ENCODE measurements at regions not wholly inside any gene's neighbourhood (a gene's known extent, or its start where the extent isn't known, plus 50 kb on each side); places are given as distances from the start of the nearest gene placed in this dataset.

- no peaks in the 10 kb centered on the region for H3K4me1 ChIP-seq
- no peak for TF ChIP-seq Cebpa-rat (IDR thresholded peaks at IDR 0.05)
Measured at GRCh38 chr16:56068314-56068713, 123.0 kb upstream of the GNAO1 start.

GRCh38 chr16:56067406-56067805 lies 123.9 kb upstream of the GNAO1 start:
- Histone ChIP-seq H3K27ac (no peak overlapping the region), H3K9ac (no peak overlapping the region), H3K4me3 (no peak overlapping the region), H3K36me3 (no peaks in the 10 kb centered on the region), H3K9me3 (no peaks in the 10 kb centered on the region), H4K20me1 (no peaks in the 10 kb centered on the region), H3K27me3 (no peaks in the 10 kb centered on the region), H3K4me1 (no peaks in the 10 kb centered on the region), H3K4me2 (no peak overlapping the region)
- TF ChIP-seq Cebpa-rat (IDR thresholded peaks at IDR 0.05) = no peak

More at GRCh38 chr16:56068314-56068713, 123.0 kb upstream of the GNAO1 start:
- no peaks in the 10 kb centered on the region for H3K36me3 ChIP-seq
- H4K20me1 ChIP-seq = no peaks in the 10 kb centered on the region
- no peak overlapping the region for H3K4me2 ChIP-seq
- H3K9me3 ChIP-seq = no peaks in the 10 kb centered on the region
- H3K27me3 ChIP-seq = no peaks in the 10 kb centered on the region
- H3K27ac ChIP-seq = no peak overlapping the region
- no peak overlapping the region for H3K9ac ChIP-seq
- H3K4me3 ChIP-seq = no peak overlapping the region

- Histone ChIP-seq H3K9me3 (no peaks in the 10 kb centered on the region), H3K4me1 (no peaks in the 10 kb centered on the region), H3K27me3 (no peaks in the 10 kb centered on the region), H3K27ac (no peak overlapping the region), H4K20me1 (no peaks in the 10 kb centered on the region), H3K4me3 (no peak overlapping the region), H3K4me2 (no peak overlapping the region), H3K36me3 (no peaks in the 10 kb centered on the region), H3K9ac (no peak overlapping the region)
- no peak for TF ChIP-seq Cebpa-rat (IDR thresholded peaks at IDR 0.05)
Measured at GRCh38 chr16:56066617-56067016, 124.7 kb upstream of the GNAO1 start.

- Histone ChIP-seq H4K20me1 (no peaks in the 10 kb centered on the region), H3K27me3 (no peaks in the 10 kb centered on the region), H3K9ac (no peak overlapping the region), H3K4me2 (no peak overlapping the region), H3K4me1 (no peaks in the 10 kb centered on the region), H3K4me3 (no peak overlapping the region), H3K9me3 (no peaks in the 10 kb centered on the region), H3K27ac (no peak overlapping the region), H3K36me3 (no peaks in the 10 kb centered on the region)
- TF ChIP-seq Cebpa-rat (IDR thresholded peaks at IDR 0.05) = no peak
Measured at GRCh38 chr16:56063111-56063510, 128.2 kb upstream of the GNAO1 start.

- no peaks in the 10 kb centered on the region for H3K4me1 ChIP-seq
- H3K27ac ChIP-seq = no peak overlapping the region
- no peak overlapping the region for H3K4me3 ChIP-seq
- H3K27me3 ChIP-seq = no peaks in the 10 kb centered on the region
- H3K4me2 ChIP-seq = no peak overlapping the region
- no peak overlapping the region for H3K9ac ChIP-seq
- H4K20me1 ChIP-seq = no peaks in the 10 kb centered on the region
- no peaks in the 10 kb centered on the region for H3K9me3 ChIP-seq
- H3K36me3 ChIP-seq = no peaks in the 10 kb centered on the region
- no peak for TF ChIP-seq Cebpa-rat (IDR thresholded peaks at IDR 0.05)
Measured at GRCh38 chr16:56057151-56057550, 134.1 kb upstream of the GNAO1 start.

- Histone ChIP-seq H4K20me1 (no peaks in the 10 kb centered on the region), H3K9ac (no peak overlapping the region), H3K4me2 (no peak overlapping the region), H3K9me3 (no peaks in the 10 kb centered on the region), H3K4me1 (peaks cover 14% of the 10 kb centered on the region), H3K27ac (no peak overlapping the region), H3K36me3 (no peaks in the 10 kb centered on the region), H3K27me3 (no peaks in the 10 kb centered on the region), H3K4me3 (no peak overlapping the region)
- TF ChIP-seq Cebpa-rat (IDR thresholded peaks at IDR 0.05) = no peak
Measured at GRCh38 chr16:56050916-56051315, 140.4 kb upstream of the GNAO1 start.

GRCh38 chr16:56048425-56049105 lies 142.7 kb upstream of the GNAO1 start:
- TF ChIP-seq Cebpa-rat (IDR thresholded peaks at IDR 0.05) = no peak; the same call in 1 of the 2 replicates
- H3K9ac ChIP-seq = no peak overlapping the region
- no peaks in the 10 kb centered on the region for H3K36me3 ChIP-seq
- no peak overlapping the region for H3K4me3 ChIP-seq
- H3K9me3 ChIP-seq = no peaks in the 10 kb centered on the region
- H3K4me2 ChIP-seq = peak overlapping the region; percentile 36
- peak overlapping the region; percentile 57 for H3K27ac ChIP-seq
- no peaks in the 10 kb centered on the region for H4K20me1 ChIP-seq
- peaks cover 14% of the 10 kb centered on the region for H3K4me1 ChIP-seq
- no peaks in the 10 kb centered on the region for H3K27me3 ChIP-seq

- Histone ChIP-seq H3K4me3 (no peak overlapping the region), H4K20me1 (no peaks in the 10 kb centered on the region), H3K4me2 (no peak overlapping the region), H3K4me1 (peaks cover 14% of the 10 kb centered on the region), H3K36me3 (no peaks in the 10 kb centered on the region), H3K9ac (no peak overlapping the region), H3K27ac (no peak overlapping the region), H3K27me3 (no peaks in the 10 kb centered on the region), H3K9me3 (no peaks in the 10 kb centered on the region)
- TF ChIP-seq Cebpa-rat (IDR thresholded peaks at IDR 0.05) = no peak
Measured at GRCh38 chr16:56047307-56048234, 143.7 kb upstream of the GNAO1 start.

- Histone ChIP-seq H3K36me3 (no peaks in the 10 kb centered on the region), H3K9ac (no peak overlapping the region), H3K27me3 (no peaks in the 10 kb centered on the region), H3K4me2 (no peak overlapping the region), H3K4me3 (no peak overlapping the region), H3K27ac (no peak overlapping the region), H4K20me1 (no peaks in the 10 kb centered on the region), H3K9me3 (peaks cover 10% of the 10 kb centered on the region; the same call in 1 of the 2 replicates), H3K4me1 (no peaks in the 10 kb centered on the region)
- no peak for TF ChIP-seq Cebpa-rat (IDR thresholded peaks at IDR 0.05)
Measured at GRCh38 chr16:56042416-56042815, 148.9 kb upstream of the GNAO1 start.

- Histone ChIP-seq H3K4me2 (no peak overlapping the region), H3K9me3 (peaks cover 14% of the 10 kb centered on the region), H3K36me3 (no peaks in the 10 kb centered on the region), H3K4me3 (no peak overlapping the region), H4K20me1 (no peaks in the 10 kb centered on the region), H3K4me1 (no peaks in the 10 kb centered on the region), H3K27me3 (no peaks in the 10 kb centered on the region), H3K9ac (no peak overlapping the region), H3K27ac (no peak overlapping the region)
- TF ChIP-seq Cebpa-rat (IDR thresholded peaks at IDR 0.05) = no peak
Measured at GRCh38 chr16:56041556-56042140, 149.6 kb upstream of the GNAO1 start.

Data from BLaER1 (cell line).